ENCODE measurements at regions not wholly inside any gene's neighbourhood (a gene's known extent, or its start where the extent isn't known, plus 50 kb on each side); places are given as distances from the start of the nearest gene placed in this dataset.

DNA sequence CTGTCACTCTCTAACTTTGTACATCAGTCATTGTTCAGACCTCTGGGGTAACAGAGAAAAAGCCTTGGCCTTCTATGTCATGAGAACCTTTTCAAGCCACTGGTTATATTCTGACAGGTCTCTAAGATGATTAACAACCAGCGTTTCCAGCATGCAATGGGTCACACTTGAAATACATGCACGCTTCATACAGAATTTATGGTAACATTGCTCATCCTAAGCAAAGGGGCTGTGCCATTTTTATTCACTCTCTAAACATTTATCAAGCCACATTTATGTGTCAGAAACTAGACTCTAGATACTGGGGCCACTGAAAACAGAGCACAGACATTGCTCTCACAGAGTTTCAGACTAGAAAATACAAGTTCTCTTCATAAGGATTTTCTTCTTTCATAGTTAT lies 501.4 kb upstream of the DAB1 start:
- ATAC-seq, result no peak
- TF ChIP-seq PPARA (CRISPR knock-in tag; IDR thresholded peaks at IDR 0.05; ENCODE audit: borderline replicate concordance) (no peak), RARB (CRISPR knock-in tag; IDR thresholded peaks at IDR 0.05) (no peak), ARNTL (CRISPR knock-in tag; IDR thresholded peaks at IDR 0.05; ENCODE audit: borderline replicate concordance, low read depth) (no peak), ISL1 (CRISPR knock-in tag; IDR thresholded peaks at IDR 0.05) (no peak), ZC3H10 (CRISPR knock-in tag; IDR thresholded peaks at IDR 0.05) (no peak), ESRRG (CRISPR knock-in tag; IDR thresholded peaks at IDR 0.05) (no peak), SNAI2 (CRISPR knock-in tag; IDR thresholded peaks at IDR 0.05) (no peak), BACH2 (CRISPR knock-in tag; IDR thresholded peaks at IDR 0.05; ENCODE audit: borderline replicate concordance) (no peak), ZFP30 (CRISPR knock-in tag; IDR thresholded peaks at IDR 0.05) (no peak), ZNF8 (CRISPR knock-in tag; IDR thresholded peaks at IDR 0.05) (no peak), CREB5 (CRISPR knock-in tag; IDR thresholded peaks at IDR 0.05; ENCODE audit: low read depth) (no peak), ZNF70 (CRISPR knock-in tag; IDR thresholded peaks at IDR 0.05) (no peak), CSRNP3 (CRISPR knock-in tag; IDR thresholded peaks at IDR 0.05) (no peak), POU6F1 (CRISPR knock-in tag; IDR thresholded peaks at IDR 0.05; ENCODE audit: borderline replicate concordance, low read depth) (no peak), TCF4 (CRISPR knock-in tag; IDR thresholded peaks at IDR 0.05; ENCODE audit: borderline replicate concordance) (no peak), TSHZ2 (CRISPR knock-in tag; IDR thresholded peaks at IDR 0.05) (no peak), GLIS3 (CRISPR knock-in tag; IDR thresholded peaks at IDR 0.05) (no peak)
- TF ChIP-seq, protein P1, sequence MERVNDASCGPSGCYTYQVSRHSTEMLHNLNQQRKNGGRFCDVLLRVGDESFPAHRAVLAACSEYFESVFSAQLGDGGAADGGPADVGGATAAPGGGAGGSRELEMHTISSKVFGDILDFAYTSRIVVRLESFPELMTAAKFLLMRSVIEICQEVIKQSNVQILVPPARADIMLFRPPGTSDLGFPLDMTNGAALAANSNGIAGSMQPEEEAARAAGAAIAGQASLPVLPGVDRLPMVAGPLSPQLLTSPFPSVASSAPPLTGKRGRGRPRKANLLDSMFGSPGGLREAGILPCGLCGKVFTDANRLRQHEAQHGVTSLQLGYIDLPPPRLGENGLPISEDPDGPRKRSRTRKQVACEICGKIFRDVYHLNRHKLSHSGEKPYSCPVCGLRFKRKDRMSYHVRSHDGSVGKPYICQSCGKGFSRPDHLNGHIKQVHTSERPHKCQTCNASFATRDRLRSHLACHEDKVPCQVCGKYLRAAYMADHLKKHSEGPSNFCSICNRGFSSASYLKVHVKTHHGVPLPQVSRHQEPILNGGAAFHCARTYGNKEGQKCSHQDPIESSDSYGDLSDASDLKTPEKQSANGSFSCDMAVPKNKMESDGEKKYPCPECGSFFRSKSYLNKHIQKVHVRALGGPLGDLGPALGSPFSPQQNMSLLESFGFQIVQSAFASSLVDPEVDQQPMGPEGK (CRISPR knock-in tag; IDR thresholded peaks at IDR 0.05; ENCODE audit: borderline replicate concordance), result no peak

GRCh38 chr1:57922130-57922529 lies 498.3 kb upstream of the DAB1 start:
- no peak for ATAC-seq
- TF ChIP-seq GLIS3 (CRISPR knock-in tag; IDR thresholded peaks at IDR 0.05), result no peak
- TF ChIP-seq ZNF70 (CRISPR knock-in tag; IDR thresholded peaks at IDR 0.05), result no peak
- TF ChIP-seq TSHZ2 (CRISPR knock-in tag; IDR thresholded peaks at IDR 0.05), result no peak
- no peak for TF ChIP-seq CSDC2 (CRISPR knock-in tag; IDR thresholded peaks at IDR 0.05)
- no peak for TF ChIP-seq ESRRG (CRISPR knock-in tag; IDR thresholded peaks at IDR 0.05)
- no peak for TF ChIP-seq BACH2 (CRISPR knock-in tag; IDR thresholded peaks at IDR 0.05; ENCODE audit: borderline replicate concordance)
- no peak for TF ChIP-seq ZC3H10 (CRISPR knock-in tag; IDR thresholded peaks at IDR 0.05)
- TF ChIP-seq, protein P1 (CRISPR knock-in tag; IDR thresholded peaks at IDR 0.05; ENCODE audit: borderline replicate concordance), result no peak
- no peak for TF ChIP-seq CSRNP3 (CRISPR knock-in tag; IDR thresholded peaks at IDR 0.05)
- TF ChIP-seq OSR1 (CRISPR knock-in tag; IDR thresholded peaks at IDR 0.05), result no peak
- TF ChIP-seq CREB5 (CRISPR knock-in tag; IDR thresholded peaks at IDR 0.05; ENCODE audit: low read depth), result no peak
